ENCODE measurements at regions not wholly inside any gene's neighbourhood (a gene's known extent, or its start where the extent isn't known, plus 50 kb on each side); places are given as distances from the start of the nearest gene placed in this dataset.

DNA sequence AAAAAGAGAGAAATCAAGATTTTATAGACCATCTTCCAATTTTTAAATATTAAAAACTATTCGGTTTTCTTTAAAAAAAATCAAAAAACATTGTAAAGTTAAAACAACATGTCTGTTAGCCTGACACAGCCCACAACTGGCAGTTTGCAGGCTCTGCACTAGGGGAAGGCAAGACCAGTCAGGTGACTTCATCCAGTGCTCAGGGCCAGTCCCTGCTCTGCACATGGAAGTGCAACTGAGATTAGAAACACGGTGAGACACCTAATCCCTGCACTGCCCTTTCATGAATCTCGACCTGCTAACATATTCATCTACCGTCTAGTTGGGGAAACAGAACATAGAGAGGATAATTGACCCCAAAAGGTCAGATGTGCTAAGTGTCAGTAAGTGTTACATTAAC, 135.2 kb downstream of the BARD1 start:
- DNase-seq (ENCODE audit: low spot score): no peak

DNA sequence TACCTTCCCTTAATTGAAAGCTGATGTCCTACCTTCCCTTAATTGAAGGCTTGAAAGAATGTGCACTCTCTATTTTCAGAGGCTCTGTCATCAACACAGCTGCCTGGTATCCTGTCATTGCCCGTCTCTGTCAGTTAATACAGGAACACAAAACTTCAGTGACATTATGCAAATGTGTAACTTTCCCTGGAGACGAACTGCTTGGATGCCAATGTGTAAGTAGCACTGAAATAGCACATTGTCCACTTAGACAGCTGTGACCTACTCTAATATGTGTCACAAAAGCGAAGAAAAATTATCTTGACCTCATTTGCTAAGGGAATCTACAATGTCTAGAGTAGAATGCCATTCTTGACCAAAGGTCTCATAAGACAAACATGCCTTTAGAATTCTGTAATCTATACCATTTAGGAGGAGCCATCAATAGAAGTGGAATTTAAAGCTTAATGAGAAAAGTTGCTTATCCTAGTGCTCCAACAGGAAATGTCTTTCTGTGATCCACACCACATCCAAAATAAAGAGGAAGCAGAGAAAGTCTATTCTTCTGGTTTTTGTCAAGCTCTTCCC, 138.1 kb downstream of the BARD1 start:
- DNase-seq (ENCODE audit: low spot score): no peak

DNA sequence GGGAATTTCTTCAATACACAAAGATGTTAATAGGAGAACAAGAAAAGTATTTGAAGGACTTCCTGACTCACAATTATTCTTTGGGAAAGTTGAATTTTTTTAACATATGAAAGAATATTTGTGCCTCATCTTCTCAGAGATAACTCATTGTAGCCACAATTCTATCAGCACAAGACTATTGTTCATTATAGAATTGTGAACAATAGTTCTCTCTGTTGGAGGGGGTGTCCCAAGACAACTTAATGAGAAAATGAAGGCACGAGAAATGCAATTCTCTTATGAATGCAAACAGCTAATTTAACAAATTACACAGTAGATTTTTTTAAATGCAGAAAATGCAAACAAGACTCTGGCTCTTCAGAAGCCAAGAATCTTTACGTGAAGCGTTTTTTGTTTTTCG, 157.0 kb downstream of the BARD1 start:
- no peak for DNase-seq (ENCODE audit: low spot score)

DNA sequence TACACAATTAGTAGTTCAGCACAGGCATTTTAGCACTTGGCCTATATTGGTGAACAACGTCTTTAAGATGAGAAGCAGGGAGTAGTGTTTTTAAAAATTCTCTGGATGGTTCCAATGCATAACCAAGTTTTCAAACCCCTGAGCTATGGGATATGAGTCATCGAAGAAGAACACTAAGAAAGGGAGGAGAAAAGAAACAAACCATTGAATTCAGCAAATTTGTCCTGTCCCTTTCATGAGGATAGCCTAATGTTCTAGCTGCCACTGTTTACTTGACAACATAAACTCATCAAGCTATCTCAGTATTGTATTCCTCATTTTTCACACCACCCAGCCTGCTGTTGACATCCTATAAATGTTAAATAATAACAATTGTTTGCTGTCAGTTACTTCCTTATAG, 158.0 kb downstream of the BARD1 start:
- DNase-seq (ENCODE audit: low spot score): no peak

DNA sequence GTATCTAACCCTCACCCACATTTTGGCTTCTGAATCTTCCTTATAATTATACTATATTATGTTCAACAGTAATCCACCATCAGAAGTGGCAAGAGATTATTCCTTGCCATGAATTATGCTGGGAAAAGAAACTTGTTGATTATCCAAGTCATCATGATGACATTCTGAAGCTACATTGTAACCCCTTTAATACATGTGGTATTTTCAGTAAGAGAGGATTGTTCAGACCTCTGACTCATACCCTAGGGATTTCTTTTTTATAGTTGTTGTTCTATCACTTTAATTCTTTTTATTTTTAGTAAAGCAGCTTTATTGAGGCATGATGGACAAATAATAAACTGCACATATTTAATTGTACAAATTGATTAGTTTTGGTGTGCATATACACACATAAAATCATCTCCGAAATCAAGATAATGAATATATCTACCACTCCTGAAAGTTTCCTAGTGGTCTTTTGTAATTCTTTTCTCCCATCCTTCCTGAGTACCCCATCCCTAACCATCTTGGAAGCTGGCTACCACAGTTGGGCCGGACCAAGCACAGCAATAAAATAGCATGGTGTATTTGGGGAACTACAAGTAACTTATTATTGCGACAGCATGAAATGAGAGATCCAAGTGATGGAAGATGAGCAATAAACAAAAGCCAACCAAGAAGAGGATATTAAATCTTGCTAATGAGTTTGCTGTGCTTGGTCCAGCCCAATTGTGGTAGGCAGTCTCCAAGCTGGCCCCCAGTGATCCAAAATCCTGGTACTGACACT, 159.9 kb downstream of the BARD1 start:
- DNase-seq (ENCODE audit: low spot score): no peak

DNA sequence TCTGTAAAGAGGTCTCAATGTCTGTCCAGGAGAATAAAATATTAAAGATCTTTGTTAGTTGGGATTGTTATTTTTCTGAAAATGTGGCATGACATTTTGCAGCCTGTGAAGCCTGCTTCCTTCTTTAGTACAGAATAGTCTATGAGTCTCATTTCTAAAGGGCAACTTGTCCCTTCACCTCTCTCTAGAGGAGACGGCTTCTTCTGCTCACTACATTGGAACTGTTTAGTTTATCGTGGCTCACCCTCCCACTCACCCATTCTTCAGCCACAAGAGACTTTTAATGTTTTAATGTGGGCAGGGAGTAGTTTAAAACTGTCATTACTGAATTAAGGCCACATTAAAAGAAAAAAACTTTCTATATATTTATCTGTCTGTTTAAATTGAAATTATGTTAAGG, 161.0 kb downstream of the BARD1 start:
- no peak for DNase-seq (ENCODE audit: low spot score)

DNA sequence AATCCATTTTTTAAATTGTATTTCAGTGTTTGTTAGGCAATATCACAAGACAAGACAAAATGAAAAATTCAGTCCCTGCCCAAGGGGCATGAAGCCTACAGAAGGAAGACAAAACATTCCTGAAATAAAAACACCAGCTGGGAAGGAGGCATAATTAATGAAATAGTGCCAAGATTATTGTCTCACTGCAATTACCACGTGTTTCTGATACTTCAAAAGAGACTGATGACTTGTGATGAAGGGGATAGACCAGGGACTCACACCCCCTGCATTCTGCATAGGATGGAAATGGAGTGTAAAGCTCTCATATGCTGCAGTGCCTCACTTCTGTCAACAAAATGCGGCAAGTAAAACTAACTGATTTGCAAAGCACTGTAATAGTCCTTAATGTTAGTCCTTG, 178.1 kb downstream of the BARD1 start:
- no peak for DNase-seq (ENCODE audit: low spot score)

DNA sequence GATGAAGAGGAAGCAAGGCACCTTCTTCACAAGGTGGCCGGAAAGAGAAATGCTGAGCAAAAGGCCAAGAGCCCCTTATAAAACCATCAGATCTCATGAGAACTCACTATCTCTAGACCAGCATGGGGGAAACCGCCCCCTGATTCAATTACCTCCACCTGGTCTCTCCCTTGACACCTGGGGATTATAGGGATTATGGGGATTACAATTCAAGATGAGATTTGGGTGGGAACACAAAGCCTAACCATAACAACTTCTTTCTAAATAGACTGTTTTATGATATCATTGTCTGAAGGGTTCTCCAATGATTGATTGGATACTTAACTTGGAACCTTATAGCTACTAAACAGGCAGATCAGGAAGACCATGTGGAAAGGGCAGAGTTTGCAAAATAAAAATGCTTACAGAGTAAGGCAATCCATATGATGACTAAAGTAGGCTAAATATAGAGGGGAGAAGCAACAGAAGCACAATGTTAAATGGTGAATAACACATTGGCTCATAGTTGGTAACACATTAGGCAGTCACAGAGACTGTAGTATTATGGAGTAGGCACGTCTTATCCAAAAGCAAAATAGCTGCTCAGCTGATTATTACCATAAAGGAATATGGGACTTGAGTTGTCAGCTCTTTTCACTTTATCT, 179.0 kb downstream of the BARD1 start:
- peak; percentile 14 for DNase-seq (ENCODE audit: low spot score)

DNA sequence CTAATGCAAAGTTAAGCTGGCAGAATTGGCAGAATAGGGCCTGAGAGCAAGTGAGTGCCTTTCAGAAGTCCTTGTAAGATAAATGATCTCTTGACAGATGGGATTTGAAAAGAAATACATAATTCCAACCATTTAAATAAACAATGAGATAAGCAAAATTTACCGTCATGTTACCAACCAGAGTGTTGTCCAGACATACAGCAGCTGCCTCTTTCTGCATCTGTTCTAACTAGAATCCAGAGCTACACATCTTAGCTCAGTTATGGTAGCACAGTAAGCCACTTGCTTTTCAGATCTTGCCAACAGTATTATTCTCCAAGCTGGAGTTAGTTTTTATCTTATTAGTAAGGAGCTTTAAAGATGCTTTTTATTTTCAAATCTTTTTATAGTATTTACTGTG, 179.6 kb downstream of the BARD1 start:
- no peak for DNase-seq (ENCODE audit: low spot score)

All from RKO (cell line).